Colonic mucosa (tissue), 4 donors: ENCODE measurements at regions not wholly inside any gene's neighbourhood (a gene's known extent, or its start where the extent isn't known, plus 50 kb on each side); places are given as distances from the start of the nearest gene placed in this dataset.

Experiments used
- DNase-seq: peaks from one replicate; pipeline ENCODE4 v3.0.0-alpha.2; 2020
- H3K27ac ChIP-seq: fragments of 200-600 bp; one replicate; pipeline ENCODE4 v1.8.0; 2021
- H3K27me3 ChIP-seq: fragments of 200-600 bp; one replicate; pipeline ENCODE4 v1.8.0; 2021
- H3K36me3 ChIP-seq: fragments of 200-600 bp; one replicate; pipeline ENCODE4 v1.8.0; 2021
- H3K4me1 ChIP-seq: fragments of 200-600 bp; one replicate; pipeline ENCODE4 v1.8.0; 2021; ENCODE audit warnings: mild to moderate bottlenecking
- H3K4me3 ChIP-seq: fragments of 200-600 bp; one replicate; pipeline ENCODE4 v1.8.0; 2021
- H3K9ac ChIP-seq, 2 donors: one replicate each; pipeline ENCODE4 v1.7.0; 2013; ENCODE audit warnings: control low read depth in 2 of 2, low read depth in 2 of 2, low read length in 2 of 2
- H3K9me3 ChIP-seq: fragments of 200-600 bp; one replicate; pipeline ENCODE4 v1.8.0; 2021
- CTCF ChIP-seq: fragments of 200-600 bp; IDR thresholded peaks from one replicate; pipeline ENCODE4 v1.8.0; 2022; ENCODE audit warnings: antibody characterized with exemption, mild to moderate bottlenecking
- intact Hi-C: fragments of 100-400 bp; cut with DNase I; formaldehyde crosslinking; loops from one replicate; pipeline ENCODE4 v1.14.1; 2022
- donor health status: healthy.
- donor health status: DM: no; HTN: no; CAD: no.
- donor health status: DM: no; HTN: no; CAD: no.

GRCh38 chr4:119731778-119732177 is 103.2 kb upstream of the PDE5A start:
- H3K9me3 ChIP-seq, result no peaks in the 10 kb centered on the region
- no peak overlapping the region for H3K4me3 ChIP-seq
- no peaks in the 10 kb centered on the region for H3K27me3 ChIP-seq
- TF ChIP-seq CTCF, result no peak
- no peaks in the 10 kb centered on the region for H3K36me3 ChIP-seq
- peaks cover 5% of the 10 kb centered on the region for H3K4me1 ChIP-seq
- intact Hi-C loops, result no loop called here
- DNase-seq, result peak; percentile 66
- H3K9ac ChIP-seq, result no peak overlapping the region
- no peak overlapping the region for H3K27ac ChIP-seq

DNA sequence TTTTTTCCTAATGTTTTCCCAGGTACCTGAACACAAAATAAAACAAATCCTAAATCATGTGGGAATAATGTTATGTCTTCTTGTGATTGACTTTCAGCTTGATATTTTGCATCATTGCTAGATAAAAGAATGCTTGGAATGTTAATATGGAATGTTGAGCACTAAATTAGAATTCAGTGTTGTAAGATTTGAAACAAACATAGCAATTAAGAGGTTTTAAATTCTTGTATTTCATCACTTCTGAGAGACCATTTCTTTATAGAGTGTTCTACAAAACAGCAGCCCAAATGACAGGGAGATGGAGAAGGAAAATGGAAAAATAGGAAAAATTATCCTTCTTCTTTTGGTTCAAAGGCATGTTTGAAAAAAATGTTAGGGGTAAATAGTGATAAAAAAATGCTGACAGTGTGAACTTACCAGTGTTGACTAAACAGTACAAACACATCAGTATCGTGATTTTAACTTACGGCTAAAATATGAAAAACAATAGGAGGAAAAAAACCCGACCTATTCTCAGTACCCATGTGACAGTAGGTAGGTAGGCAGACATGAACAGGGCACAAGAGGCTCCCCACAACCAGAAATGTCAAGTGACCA is 102.6 kb upstream of the PDE5A start:
- Histone ChIP-seq H3K9ac (no peak overlapping the region), H3K4me1 (peaks cover 5% of the 10 kb centered on the region)

GRCh38 chr4:119730671-119730950 is 102.0 kb upstream of the PDE5A start:
- H3K27me3 ChIP-seq, result no peaks in the 10 kb centered on the region
- no peak for TF ChIP-seq CTCF
- no peaks in the 10 kb centered on the region for H3K36me3 ChIP-seq
- intact Hi-C loops, result no loop called here
- H3K27ac ChIP-seq, result no peak overlapping the region
- no peak overlapping the region for H3K4me3 ChIP-seq
- no peak overlapping the region for H3K9ac ChIP-seq
- H3K4me1 ChIP-seq, result peaks cover 5% of the 10 kb centered on the region
- DNase-seq, result no peak
- no peaks in the 10 kb centered on the region for H3K9me3 ChIP-seq

More for the DNA sequence above, 102.6 kb upstream of the PDE5A start:
- H3K9me3 ChIP-seq, result no peaks in the 10 kb centered on the region
- TF ChIP-seq CTCF, result no peak
- DNase-seq, result no peak
- H3K36me3 ChIP-seq, result no peaks in the 10 kb centered on the region
- no peak overlapping the region for H3K27ac ChIP-seq
- intact Hi-C loops, result no loop called here
- H3K27me3 ChIP-seq, result no peaks in the 10 kb centered on the region
- no peak overlapping the region for H3K4me3 ChIP-seq

- Histone ChIP-seq H3K36me3 (no peaks in the 10 kb centered on the region), H3K27ac (no peak overlapping the region), H3K9ac (no peak overlapping the region), H3K4me1 (peaks cover 5% of the 10 kb centered on the region), H3K4me3 (no peak overlapping the region), H3K27me3 (no peaks in the 10 kb centered on the region), H3K9me3 (no peaks in the 10 kb centered on the region)
- TF ChIP-seq CTCF, result no peak
- peak; percentile 79 for DNase-seq
- intact Hi-C loops, result no loop called here
These were observed 101.4 kb upstream of the PDE5A start for GRCh38 chr4:119729835-119730670.

DNA sequence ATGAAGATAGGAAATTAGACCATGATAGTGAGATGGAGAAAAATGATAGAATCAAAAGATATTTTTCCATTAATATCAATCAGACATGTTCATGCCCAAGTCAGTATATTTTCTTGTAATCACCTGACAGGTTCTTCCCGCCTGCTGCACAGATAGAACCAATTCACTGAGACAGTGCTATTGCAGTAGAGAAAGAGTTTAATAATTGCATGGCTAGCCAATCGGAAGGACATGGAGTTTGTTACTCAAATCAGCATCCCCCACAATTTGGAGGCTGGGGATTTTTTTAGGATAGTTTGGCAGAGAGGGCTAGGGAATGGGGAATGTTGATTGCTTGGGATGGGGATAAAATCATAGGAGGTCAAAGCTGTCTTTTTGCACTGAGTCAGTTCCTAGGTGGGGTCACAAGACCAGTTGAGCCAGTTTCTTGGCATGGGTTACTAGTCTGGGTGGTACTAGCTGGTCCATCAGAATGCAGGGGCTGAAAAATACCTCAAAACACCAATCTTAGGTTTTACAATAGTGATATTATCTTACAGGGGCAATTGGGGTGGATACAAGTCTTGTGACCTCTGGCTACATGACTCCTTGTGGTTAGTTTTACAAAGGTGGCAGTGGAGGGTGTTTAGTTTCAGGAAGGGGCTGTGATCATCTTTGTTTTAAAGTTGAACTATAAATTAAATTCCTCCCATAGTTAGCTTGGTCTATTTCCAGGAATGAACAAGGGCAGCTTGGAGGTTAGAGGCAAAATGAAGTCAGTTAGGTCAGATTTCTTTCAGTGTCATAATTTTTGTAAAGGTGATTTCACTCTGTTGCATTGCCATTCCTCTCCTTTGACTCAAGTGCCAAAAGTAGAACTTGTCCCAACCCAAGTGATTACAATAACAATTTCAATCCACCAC is 100.3 kb upstream of the PDE5A start:
- no peak for TF ChIP-seq CTCF
- H3K4me1 ChIP-seq, result peaks cover 5% of the 10 kb centered on the region
- H3K9me3 ChIP-seq, result no peaks in the 10 kb centered on the region
- H3K27ac ChIP-seq, result no peak overlapping the region
- DNase-seq, result no peak
- H3K9ac ChIP-seq, result no peak overlapping the region
- H3K4me3 ChIP-seq, result no peak overlapping the region
- no peaks in the 10 kb centered on the region for H3K36me3 ChIP-seq
- H3K27me3 ChIP-seq, result no peaks in the 10 kb centered on the region
- intact Hi-C loops, result no loop called here
